Upper lobe of left lung (tissue), 4 donors: ENCODE measurements at regions not wholly inside any gene's neighbourhood (a gene's known extent, or its start where the extent isn't known, plus 50 kb on each side); places are given as distances from the start of the nearest gene placed in this dataset.

Experiments used
- POLR2A ChIP-seq, 4 donors: fragments of 450-650 bp; IDR thresholded peaks; one replicate each; pipeline ENCODE4 v1.5.1; 2016 to 2017; ENCODE audit warnings: antibody characterized with exemption in 4 of 4, mild to moderate bottlenecking in 2 of 4
- POLR2AphosphoS5 ChIP-seq, 2 donors: sonication (generic); formaldehyde crosslinking; IDR thresholded peaks; one replicate each; pipeline ENCODE4 v1.5.1; 2017; ENCODE audit warnings: antibody characterized with exemption in 2 of 2
- TF ChIP-seq, protein P1 (sequence below), 6 experiments: fragments of 450-650 bp in 4 of 6; fragments of 200-600 bp in 2 of 6; sonication (generic) in 2 of 6; IDR thresholded peaks; one replicate each; pipeline ENCODE4 v1.5.1; 2016 to 2019; ENCODE audit warnings: antibody characterized with exemption in 6 of 6

DNA sequence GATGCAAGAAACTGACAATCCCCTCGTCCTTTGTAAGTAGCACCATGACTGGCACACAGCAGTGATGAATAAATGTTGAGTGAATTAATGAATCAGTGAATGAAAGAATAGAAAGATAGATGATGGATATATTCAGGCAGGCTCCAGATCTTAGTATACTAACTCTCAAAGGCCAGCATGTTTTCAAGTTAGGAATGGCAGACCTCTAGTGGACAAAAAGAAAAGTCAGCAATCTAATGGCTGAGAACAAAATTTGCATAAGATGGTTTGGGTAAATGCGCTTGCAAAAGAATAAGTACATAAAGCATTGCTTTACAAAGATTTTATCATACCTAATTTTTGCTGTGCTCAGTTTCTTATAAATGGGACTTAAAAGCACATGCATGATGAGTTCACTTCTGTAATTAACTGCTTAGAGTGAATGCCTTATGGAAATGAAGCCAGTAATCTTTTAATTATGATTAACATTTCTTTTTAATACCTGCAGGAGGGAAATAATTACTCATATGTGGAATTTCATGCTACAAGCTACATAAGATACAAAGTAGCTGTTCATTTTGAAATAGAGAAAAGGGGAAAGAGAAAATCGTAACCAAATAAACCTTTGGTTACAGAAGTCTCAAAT is 126.9 kb upstream of the GPRIN3 start:
- no peak for TF ChIP-seq POLR2AphosphoS5 (IDR thresholded peaks at IDR 0.05)
- TF ChIP-seq POLR2A (IDR thresholded peaks at IDR 0.05): no peak
- TF ChIP-seq, protein P1, sequence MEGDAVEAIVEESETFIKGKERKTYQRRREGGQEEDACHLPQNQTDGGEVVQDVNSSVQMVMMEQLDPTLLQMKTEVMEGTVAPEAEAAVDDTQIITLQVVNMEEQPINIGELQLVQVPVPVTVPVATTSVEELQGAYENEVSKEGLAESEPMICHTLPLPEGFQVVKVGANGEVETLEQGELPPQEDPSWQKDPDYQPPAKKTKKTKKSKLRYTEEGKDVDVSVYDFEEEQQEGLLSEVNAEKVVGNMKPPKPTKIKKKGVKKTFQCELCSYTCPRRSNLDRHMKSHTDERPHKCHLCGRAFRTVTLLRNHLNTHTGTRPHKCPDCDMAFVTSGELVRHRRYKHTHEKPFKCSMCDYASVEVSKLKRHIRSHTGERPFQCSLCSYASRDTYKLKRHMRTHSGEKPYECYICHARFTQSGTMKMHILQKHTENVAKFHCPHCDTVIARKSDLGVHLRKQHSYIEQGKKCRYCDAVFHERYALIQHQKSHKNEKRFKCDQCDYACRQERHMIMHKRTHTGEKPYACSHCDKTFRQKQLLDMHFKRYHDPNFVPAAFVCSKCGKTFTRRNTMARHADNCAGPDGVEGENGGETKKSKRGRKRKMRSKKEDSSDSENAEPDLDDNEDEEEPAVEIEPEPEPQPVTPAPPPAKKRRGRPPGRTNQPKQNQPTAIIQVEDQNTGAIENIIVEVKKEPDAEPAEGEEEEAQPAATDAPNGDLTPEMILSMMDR (IDR thresholded peaks at IDR 0.05): peak; percentile 47 to 77 (median 57)
